Chondrocyte (in vitro differentiated cells): ENCODE measurements at regions not wholly inside any gene's neighbourhood (a gene's known extent, or its start where the extent isn't known, plus 50 kb on each side); places are given as distances from the start of the nearest gene placed in this dataset.

Experiments used
- DNase-seq: peaks from one replicate; pipeline ENCODE4 v3.0.0; 2021; ENCODE audit warnings: mixed read lengths, low spot score
- H3K27ac Mint-ChIP-seq: one replicate; pipeline ENCODE4 v1.8.0; 2021; ENCODE audit warnings: mild to moderate bottlenecking, moderate library complexity, mixed read lengths; ENCODE audit not compliant: unreplicated experiment
- H3K27me3 Mint-ChIP-seq: 2 replicates; pipeline ENCODE4 v1.8.0; 2021; ENCODE audit warnings: low read depth, mixed read lengths
- H3K36me3 Mint-ChIP-seq: 2 replicates; pipeline ENCODE4 v1.8.0; 2021; ENCODE audit warnings: low read depth, mixed read lengths
- H3K4me1 Mint-ChIP-seq: 2 replicates; pipeline ENCODE4 v1.8.0; 2021; ENCODE audit warnings: low read depth, mild to moderate bottlenecking, mixed read lengths
- H3K4me3 Mint-ChIP-seq: one replicate; pipeline ENCODE4 v1.8.0; 2021; ENCODE audit warnings: mild to moderate bottlenecking, moderate library complexity, mixed read lengths; ENCODE audit not compliant: unreplicated experiment
- H3K9me3 Mint-ChIP-seq: 2 replicates; pipeline ENCODE4 v1.8.0; 2021; ENCODE audit warnings: low read depth, mixed read lengths
- TF ChIP-seq, protein P1 (sequence below): fragments of 200-600 bp; sonication (generic); IDR thresholded peaks from 2 replicates; pipeline ENCODE4 v1.5.0; 2021; ENCODE audit warnings: antibody characterized with exemption, mild to moderate bottlenecking, moderate library complexity

DNA sequence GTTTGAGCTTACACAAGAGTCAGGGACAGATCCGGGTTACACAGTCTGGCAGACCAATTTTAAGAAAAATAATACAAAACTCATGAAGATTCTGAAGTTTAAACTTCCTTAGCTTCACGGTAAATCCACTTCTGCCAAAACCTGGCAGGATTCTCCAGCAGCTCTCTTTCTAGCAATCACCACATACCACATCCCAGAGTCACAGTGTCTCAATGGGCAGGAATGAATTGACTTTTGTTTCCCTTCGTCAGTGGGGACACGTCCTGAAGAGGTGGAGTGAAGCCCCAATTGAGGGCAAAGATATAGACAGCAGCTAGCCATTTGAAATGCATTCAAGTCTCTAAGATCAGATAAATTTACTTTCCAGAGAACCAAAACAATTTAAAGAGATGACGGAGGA lies 117.1 kb upstream of the ARHGAP5 start:
- TF ChIP-seq, protein P1, sequence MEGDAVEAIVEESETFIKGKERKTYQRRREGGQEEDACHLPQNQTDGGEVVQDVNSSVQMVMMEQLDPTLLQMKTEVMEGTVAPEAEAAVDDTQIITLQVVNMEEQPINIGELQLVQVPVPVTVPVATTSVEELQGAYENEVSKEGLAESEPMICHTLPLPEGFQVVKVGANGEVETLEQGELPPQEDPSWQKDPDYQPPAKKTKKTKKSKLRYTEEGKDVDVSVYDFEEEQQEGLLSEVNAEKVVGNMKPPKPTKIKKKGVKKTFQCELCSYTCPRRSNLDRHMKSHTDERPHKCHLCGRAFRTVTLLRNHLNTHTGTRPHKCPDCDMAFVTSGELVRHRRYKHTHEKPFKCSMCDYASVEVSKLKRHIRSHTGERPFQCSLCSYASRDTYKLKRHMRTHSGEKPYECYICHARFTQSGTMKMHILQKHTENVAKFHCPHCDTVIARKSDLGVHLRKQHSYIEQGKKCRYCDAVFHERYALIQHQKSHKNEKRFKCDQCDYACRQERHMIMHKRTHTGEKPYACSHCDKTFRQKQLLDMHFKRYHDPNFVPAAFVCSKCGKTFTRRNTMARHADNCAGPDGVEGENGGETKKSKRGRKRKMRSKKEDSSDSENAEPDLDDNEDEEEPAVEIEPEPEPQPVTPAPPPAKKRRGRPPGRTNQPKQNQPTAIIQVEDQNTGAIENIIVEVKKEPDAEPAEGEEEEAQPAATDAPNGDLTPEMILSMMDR = no peak
- no peak overlapping the region for H3K4me3 Mint-ChIP-seq
- no peaks in the 10 kb centered on the region for H3K36me3 Mint-ChIP-seq
- peaks cover 17% of the 10 kb centered on the region for H3K4me1 Mint-ChIP-seq
- H3K9me3 Mint-ChIP-seq = peaks cover 5% of the 10 kb centered on the region
- no peaks in the 10 kb centered on the region for H3K27me3 Mint-ChIP-seq
- DNase-seq = no peak
- H3K27ac Mint-ChIP-seq = no peak overlapping the region

DNA sequence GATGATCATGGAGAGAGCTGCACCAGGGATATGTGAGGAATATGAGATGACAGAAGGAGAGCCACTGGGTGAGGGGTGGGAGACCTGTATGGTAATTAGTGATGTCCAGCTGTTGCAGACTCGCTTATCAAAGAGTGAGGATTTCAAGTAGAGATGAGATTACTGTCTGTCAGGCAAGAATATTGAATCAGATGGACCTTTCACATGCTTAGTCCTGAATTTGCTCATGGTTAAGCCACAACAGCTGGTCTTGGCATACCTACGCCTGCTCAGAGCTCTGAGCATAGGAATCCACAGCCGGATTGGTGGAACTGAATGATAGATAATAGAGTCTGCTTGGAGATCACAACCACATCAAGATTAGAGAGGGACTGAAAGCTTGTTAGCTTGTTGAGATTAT lies 115.2 kb upstream of the ARHGAP5 start:
- Mint-ChIP-seq H3K27ac (no peak overlapping the region), H3K27me3 (no peaks in the 10 kb centered on the region), H3K36me3 (no peaks in the 10 kb centered on the region), H3K9me3 (peaks cover 5% of the 10 kb centered on the region), H3K4me3 (no peak overlapping the region), H3K4me1 (peaks cover 21% of the 10 kb centered on the region)
- TF ChIP-seq, protein P1 = no peak
- no peak for DNase-seq

DNA sequence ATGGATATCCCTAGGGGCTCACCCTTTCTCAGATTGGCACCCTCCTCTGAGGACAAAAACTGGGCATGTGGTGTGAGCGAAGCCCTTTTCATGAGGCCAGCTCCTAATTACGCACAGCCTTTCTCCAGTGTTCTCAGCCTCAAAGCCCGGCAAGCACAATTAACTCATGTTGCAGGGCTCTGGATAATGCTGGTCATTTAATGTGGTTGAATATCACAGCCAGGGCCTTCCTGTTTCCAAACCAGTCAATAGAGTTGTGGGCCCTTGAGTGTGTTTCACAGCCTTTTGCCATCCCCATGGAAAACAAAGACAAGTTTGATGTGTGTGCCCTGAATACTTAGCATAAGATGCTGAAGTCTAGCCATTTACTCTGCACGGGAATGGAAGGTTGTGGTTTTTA lies 114.2 kb upstream of the ARHGAP5 start:
- Mint-ChIP-seq H3K27me3 (no peaks in the 10 kb centered on the region), H3K27ac (no peak overlapping the region)

DNA sequence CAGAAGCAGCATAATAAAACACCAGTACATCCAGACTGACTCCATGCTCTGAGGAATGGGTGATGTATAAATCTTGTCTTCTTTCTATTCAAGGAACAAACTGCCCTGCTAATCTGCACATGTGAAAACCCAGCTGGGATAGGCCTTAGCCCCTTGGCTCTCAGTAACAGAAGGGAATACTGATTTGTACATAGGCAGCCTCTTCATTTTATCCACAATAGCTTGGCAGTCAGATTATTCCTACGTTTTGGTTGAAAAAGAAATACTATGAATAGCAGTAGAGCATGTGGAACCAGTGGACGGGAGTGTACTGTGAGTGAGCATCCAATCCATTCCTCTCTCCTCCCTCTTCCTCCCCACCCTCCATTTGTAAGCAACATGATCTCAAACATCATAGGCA lies 113.5 kb upstream of the ARHGAP5 start:
- Mint-ChIP-seq H3K27ac (no peak overlapping the region), H3K27me3 (no peaks in the 10 kb centered on the region), H3K36me3 (no peaks in the 10 kb centered on the region), H3K9me3 (peaks cover 5% of the 10 kb centered on the region), H3K4me3 (no peak overlapping the region), H3K4me1 (peaks cover 26% of the 10 kb centered on the region)
- TF ChIP-seq, protein P1 = no peak
- no peak for DNase-seq

More for the DNA sequence above, 114.2 kb upstream of the ARHGAP5 start:
- peaks cover 26% of the 10 kb centered on the region for H3K4me1 Mint-ChIP-seq
- DNase-seq = no peak
- no peaks in the 10 kb centered on the region for H3K36me3 Mint-ChIP-seq
- H3K9me3 Mint-ChIP-seq = peaks cover 5% of the 10 kb centered on the region
- no peak overlapping the region for H3K4me3 Mint-ChIP-seq
- TF ChIP-seq, protein P1 = no peak

DNA sequence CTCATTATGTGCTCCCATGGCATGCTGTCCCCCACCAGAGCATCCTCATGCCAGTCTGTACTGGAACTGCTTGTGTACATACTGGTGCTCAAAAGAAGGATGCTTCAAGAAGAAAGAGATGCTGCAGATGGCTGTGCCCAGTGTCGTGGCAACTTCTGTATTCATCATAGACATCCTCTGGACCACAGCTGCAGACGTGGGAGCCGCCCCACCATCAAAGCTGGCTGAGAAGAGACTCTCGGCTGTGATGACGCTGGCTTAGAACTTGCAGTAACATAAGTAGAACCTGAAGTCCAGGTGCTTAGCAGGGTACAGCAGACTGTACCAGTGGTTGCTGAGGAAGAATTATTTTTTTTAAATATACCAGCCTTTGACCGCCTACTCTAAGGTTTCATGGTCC lies 112.6 kb upstream of the ARHGAP5 start:
- H3K9me3 Mint-ChIP-seq = peaks cover 5% of the 10 kb centered on the region
- H3K27ac Mint-ChIP-seq = no peak overlapping the region
- H3K4me1 Mint-ChIP-seq = peaks cover 26% of the 10 kb centered on the region
- no peak for DNase-seq
- H3K27me3 Mint-ChIP-seq = no peaks in the 10 kb centered on the region
- H3K4me3 Mint-ChIP-seq = no peak overlapping the region
- no peaks in the 10 kb centered on the region for H3K36me3 Mint-ChIP-seq
- TF ChIP-seq, protein P1 = no peak
